ENCODE measurements at regions not wholly inside any gene's neighbourhood (a gene's known extent, or its start where the extent isn't known, plus 50 kb on each side); places are given as distances from the start of the nearest gene placed in this dataset.

GRCh38 chr9:91162311-91162710 is 199.4 kb downstream of the AUH start:
- no peak for DNase-seq (ENCODE audit: extremely low spot score)
- POLR2A ChIA-PET = no interaction called here
- CTCF ChIA-PET = interaction anchor here (1.4 kb wide), 1 partner anchor 14 kb away, joined by 4 read pairs; no protein-coding TSS in a partner anchor
- TF ChIP-seq CTCF (IDR thresholded peaks at IDR 0.05; ENCODE audit: control extremely low read depth, extremely low read depth, low read depth, missing control alignments) = no peak

GRCh38 chr9:91162784-91163443 is 198.8 kb downstream of the AUH start:
- TF ChIP-seq CTCF (IDR thresholded peaks at IDR 0.05; ENCODE audit: control extremely low read depth, extremely low read depth, low read depth, missing control alignments) = no peak
- ChIA-PET POLR2A (no interaction called here), CTCF (interaction anchor here (1.1 to 2.1 kb wide), 3 partner anchors 10 to 14 kb away, joined by 3 to 7 read pairs (median 4); no protein-coding TSS in a partner anchor)
- peak; percentile 78 for DNase-seq (ENCODE audit: extremely low spot score)

- TF ChIP-seq CTCF (IDR thresholded peaks at IDR 0.05; ENCODE audit: control extremely low read depth, extremely low read depth, low read depth, missing control alignments) = no peak
- DNase-seq (ENCODE audit: extremely low spot score) = no peak
- CTCF ChIA-PET = interaction anchor here (1.1 to 2.1 kb wide), 3 partner anchors 11 to 15 kb away, joined by 3 to 7 read pairs (median 4); no protein-coding TSS in a partner anchor
- POLR2A ChIA-PET = no interaction called here
Observed at GRCh38 chr9:91163444-91163772, 198.3 kb downstream of the AUH start.

GRCh38 chr9:91163773-91164471 is 197.8 kb downstream of the AUH start:
- no peak for DNase-seq (ENCODE audit: extremely low spot score)
- ChIA-PET CTCF (interaction anchor here (1.1 to 2.1 kb wide), 2 partner anchors 10 to 11 kb away, joined by 3 to 7 read pairs; no protein-coding TSS in a partner anchor), POLR2A (interaction anchor here (1.4 kb wide), 1 partner anchor 17 kb away, joined by 3 read pairs; no protein-coding TSS in a partner anchor)
- TF ChIP-seq CTCF (IDR thresholded peaks at IDR 0.05; ENCODE audit: control extremely low read depth, extremely low read depth, low read depth, missing control alignments) = peak; percentile 22

Data from GM10248 (cell line).